ENCODE measurements at regions not wholly inside any gene's neighbourhood (a gene's known extent, or its start where the extent isn't known, plus 50 kb on each side); places are given as distances from the start of the nearest gene placed in this dataset.

DNA sequence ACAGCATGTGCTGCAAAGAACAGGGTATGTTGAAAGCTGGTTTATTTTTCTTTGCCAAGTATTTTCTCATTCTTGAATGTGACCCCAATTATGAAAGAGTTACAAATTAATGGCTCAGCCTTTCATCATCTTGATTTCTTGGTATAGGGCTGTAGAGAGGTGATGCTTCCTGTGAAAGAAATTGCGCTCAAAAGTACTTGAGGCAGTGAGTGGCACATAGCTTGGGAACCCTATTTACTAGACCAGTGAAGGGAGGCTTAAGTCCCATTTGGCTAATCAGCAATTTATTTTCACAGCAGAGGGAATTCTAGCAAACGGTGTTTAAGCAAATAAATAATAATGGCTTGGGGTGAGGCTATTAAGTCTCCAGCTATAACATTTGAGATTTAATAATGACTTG, 153.9 kb upstream of the MIS18BP1 start (continued):
- TF ChIP-seq SIN3A (conservative IDR thresholded peaks at IDR 0.05 in 1 of 2, IDR thresholded peaks at IDR 0.05 in 1 of 2; ENCODE audit: low read depth in 1 of 2, low read length in 2 of 2) (no peak), PHF8 (conservative IDR thresholded peaks at IDR 0.05; ENCODE audit: low read depth, low read length) (no peak), HDAC2 (IDR thresholded peaks at IDR 0.05; ENCODE audit: borderline replicate concordance in 1 of 2, low read depth in 2 of 2, low read length in 2 of 2) (no peak), POLR2A (IDR thresholded peaks at IDR 0.05; ENCODE audit: control extremely low read depth in 1 of 2, low read depth in 2 of 2, low read length in 2 of 2) (no peak), SIX5 (IDR thresholded peaks at IDR 0.05; ENCODE audit: low read depth, low read length) (no peak)

Measured in H1 (cell line).